Heart right ventricle (tissue), 16 donors: ENCODE measurements at regions not wholly inside any gene's neighbourhood (a gene's known extent, or its start where the extent isn't known, plus 50 kb on each side); places are given as distances from the start of the nearest gene placed in this dataset.
A peak's percentile ranks its signal among the peaks of the same experiment; 100 is the strongest.

Source experiments
- ATAC-seq, 8 donors: fragments of 200-7000 bp; cut with Tn5 transposase; one replicate each; pipeline ENCODE4 v1.9.1; 2020; ENCODE audit warnings: mild to moderate bottlenecking in 8 of 8, moderate library complexity in 8 of 8, moderate number of reproducible peaks in 1 of 8
- DNase-seq, 2 donors: peaks; one replicate each; pipeline ENCODE4 v3.0.0-alpha.2; 2020
- H3K27ac ChIP-seq, 10 donors: fragments of 200-600 bp; sonication (generic) in 2 of 10; one replicate each; pipeline versions ENCODE4 v1.5.0 to v1.8.0; 2020 to 2022; ENCODE audit warnings: mild to moderate bottlenecking in 3 of 10
- H3K27me3 ChIP-seq, 7 donors: fragments of 200-600 bp; one replicate each; pipeline ENCODE4 v1.8.0; 2021 to 2022; ENCODE audit warnings: mild to moderate bottlenecking in 2 of 7
- H3K36me3 ChIP-seq, 9 donors: fragments of 200-600 bp; sonication (generic) in 1 of 9; one replicate each; pipeline versions ENCODE4 v1.5.0 to v1.8.0; 2020 to 2022; ENCODE audit warnings: mild to moderate bottlenecking in 2 of 9
- H3K4me1 ChIP-seq, 9 donors: fragments of 200-600 bp; sonication (generic) in 1 of 9; one replicate each; pipeline versions ENCODE4 v1.5.0 to v1.8.0; 2020 to 2022; ENCODE audit warnings: mild to moderate bottlenecking in 4 of 9
- H3K4me3 ChIP-seq, 10 donors: fragments of 200-600 bp; sonication (generic) in 2 of 10; one replicate each; pipeline versions ENCODE4 v1.5.0 to v1.8.0; 2020 to 2022; ENCODE audit warnings: mild to moderate bottlenecking in 7 of 10, moderate library complexity in 2 of 10
- H3K9me3 ChIP-seq, 11 donors: fragments of 200-600 bp in 10 of 11; sonication (generic) in 2 of 11; one replicate each; pipeline versions ENCODE4 v1.5.0 to v1.8.0; 2013 to 2022; ENCODE audit warnings: mild to moderate bottlenecking in 2 of 11, control low read depth in 1 of 11, moderate library complexity in 1 of 11
- CTCF ChIP-seq, 9 donors: fragments of 200-600 bp; sonication (generic) in 2 of 9; IDR thresholded peaks; one replicate each; pipeline versions ENCODE4 v1.5.0 to v1.8.0; 2021 to 2022; ENCODE audit warnings: antibody characterized with exemption in 9 of 9, mild to moderate bottlenecking in 5 of 9, moderate library complexity in 1 of 9
- WGBS, 2 donors: extraction: QIAGEN DNeasy Blood & Tissue Kit; methylation state at CpG; one replicate each; pipeline ENCODE4 v1.1.7; 2013; ENCODE audit warnings: inconsistent platforms in 1 of 2; 5-methylcytosine and 5-hydroxymethylcytosine counted together
- intact Hi-C, 10 donors: fragments of 100-400 bp; cut with DNase I; formaldehyde crosslinking; loops; one replicate each; pipeline versions ENCODE4 v1.11.1 to v1.14.2; 2022
- donor health status: Arrhythmogenic right ventricular cardiomyopathy.
- donor health status: ischemic (EF 13 %, LVEDD 7.1; RV severe dilation, severe dysfunction).
- donor health status: healthy with polysubstance abuse.
- donor health status: DM: no; HTN: yes; CAD: no.
- donor health status: DM: no; HTN: no; CAD: no.
- donor health status: ischemic (EF 25% LVEDD 6.9; RV normal size, moderate dysfunction).
- donor health status: ischemic (EF 25% LVEDD 5.7; RV mildly dilated, moderate dysfunction).
- donor health status: healthy.
- donor health status: DM: yes; HTN: yes; CAD: no.
- donor health status: Ischemic cardiomyopathy.
- donor health status: ischemic (EF 35%, LVEDD 5.7; RV mildly dilated, moderate dysfunction).
- donor health status: nonischemic (EF 11% LVEDD 7.7; RV severe dilation, severe dysfunction).
- donor health status: DM: yes; HTN: yes; CAD: no.
- donor health status: PGD.
- donor health status: ischemic (EF 29% LVEDD 5.4; RV normal size, mild dysfunction).
- donor health status: nonischemic (EF 23%, LVEDD 6.1; RV moderate dilation, normal function).

- no peak for TF ChIP-seq CTCF (IDR thresholded peaks at IDR 0.05)
- Histone ChIP-seq H3K27ac (peak overlapping the region in 1 of 10 donors; percentile 45), H3K4me3 (no peak overlapping the region), H3K27me3 (no peaks in the 10 kb centered on the region), H3K36me3 (no peaks in the 10 kb centered on the region), H3K4me1 (peaks cover 5 to 78% (median 31%) of the 10 kb centered on the region in 9 donors), H3K9me3 (no peaks in the 10 kb centered on the region)
- intact Hi-C loops, result loop anchor here in 1 of 10 donors (10.0 kb wide), 1 partner anchor 264 kb away; no protein-coding TSS in a partner anchor
- WGBS, 2 donors, result 56 to 66% methylated on average over 13 to 15 of the region's 15 CpGs
- no peak for DNase-seq
- no peak for ATAC-seq
These were observed 162.5 kb upstream of the IER5L start for GRCh38 chr9:129340427-129341170.

GRCh38 chr9:129339539-129340157, 161.6 kb upstream of the IER5L start:
- ATAC-seq (no peak), DNase-seq (no peak)
- no peaks in the 10 kb centered on the region for H3K9me3 ChIP-seq
- intact Hi-C loops, result loop anchor here in 7 of 10 donors (5.0 to 10.0 kb wide), 9 partner anchors 43 to 275 kb away; partner anchors contain the start of gene IER5L (in 1 of the 7)
- no peaks in the 10 kb centered on the region for H3K27me3 ChIP-seq
- no peak overlapping the region for H3K4me3 ChIP-seq
- WGBS, 2 donors, result 93 to 97% methylated on average over 3 of the region's 3 CpGs
- H3K4me1 ChIP-seq, result peaks cover 10 to 78% (median 41%) of the 10 kb centered on the region in 9 donors
- no peak for TF ChIP-seq CTCF (IDR thresholded peaks at IDR 0.05)
- H3K27ac ChIP-seq, result peak overlapping the region in 3 of 10 donors; percentile 21 to 75 (median 40)
- no peaks in the 10 kb centered on the region for H3K36me3 ChIP-seq

- H3K36me3 ChIP-seq, result no peaks in the 10 kb centered on the region
- H3K27me3 ChIP-seq, result no peaks in the 10 kb centered on the region
- no peak for TF ChIP-seq CTCF (IDR thresholded peaks at IDR 0.05)
- intact Hi-C loops, result loop anchor here in 7 of 10 donors (5.0 to 10.0 kb wide), 8 partner anchors 43 to 276 kb away; partner anchors contain the start of gene IER5L (in 1 of the 7)
- 72% methylated on average over 19 of the region's 19 CpGs for WGBS, 2 donors
- DNase-seq (no peak), ATAC-seq (no peak)
- H3K27ac ChIP-seq, result peak overlapping the region in 3 of 10 donors; percentile 21 to 75 (median 40)
- H3K4me3 ChIP-seq, result no peak overlapping the region
- no peaks in the 10 kb centered on the region for H3K9me3 ChIP-seq
- peaks cover 18 to 79% (median 48%) of the 10 kb centered on the region in 9 donors for H3K4me1 ChIP-seq
These were observed 160.8 kb upstream of the IER5L start for GRCh38 chr9:129338724-129339430.
